Tibial nerve (tissue), 4 donors: ENCODE measurements at regions not wholly inside any gene's neighbourhood (a gene's known extent, or its start where the extent isn't known, plus 50 kb on each side); places are given as distances from the start of the nearest gene placed in this dataset.

Source experiments
- CTCF ChIP-seq, 5 experiments: fragments of 200-600 bp in 3 of 5; fragments of 450-650 bp in 2 of 5; sonication (generic) in 3 of 5; IDR thresholded peaks; one replicate each; pipeline ENCODE4 v1.5.1; 2016 to 2019; ENCODE audit warnings: antibody characterized with exemption in 5 of 5, mild to moderate bottlenecking in 3 of 5, moderate library complexity in 2 of 5
- EP300 ChIP-seq, 2 donors: sonication (generic); formaldehyde crosslinking; IDR thresholded peaks; one replicate each; pipeline ENCODE4 v1.6.1; 2017; ENCODE audit warnings: antibody characterized with exemption in 2 of 2, mild to moderate bottlenecking in 1 of 2
- POLR2A ChIP-seq, 2 donors: fragments of 450-650 bp; IDR thresholded peaks; one replicate each; pipeline ENCODE4 v1.6.1; 2017; ENCODE audit warnings: antibody characterized with exemption in 2 of 2, mild to moderate bottlenecking in 2 of 2, moderate library complexity in 2 of 2

GRCh38 chrX:115970718-115971117 is 199.8 kb upstream of the AGTR2 start:
- TF ChIP-seq EP300 (IDR thresholded peaks at IDR 0.05) (no peak), CTCF (IDR thresholded peaks at IDR 0.05) (no peak), POLR2A (IDR thresholded peaks at IDR 0.05) (no peak)
